C4-2B (cell line): ENCODE measurements at regions not wholly inside any gene's neighbourhood (a gene's known extent, or its start where the extent isn't known, plus 50 kb on each side); places are given as distances from the start of the nearest gene placed in this dataset.
"Not testable (repeated sequence)": the region's sequence is repeated elsewhere in the genome, so short reads cannot be mapped to it uniquely, and the experiment has no call there.

Experiments
- H3K27ac ChIP-seq: fragments of 450-650 bp; 2 replicates; pipeline ENCODE4 v1.5.1; 2017
- ZFX ChIP-seq: fragments of 450-650 bp; IDR thresholded peaks from 2 replicates; pipeline ENCODE4 v1.6.1; 2017
- TF ChIP-seq, protein P1 (sequence below): fragments of 450-650 bp; conservative IDR thresholded peaks from 2 replicates; pipeline ENCODE4 v1.5.1; 2017; ENCODE audit warnings: mild to moderate bottlenecking

DNA sequence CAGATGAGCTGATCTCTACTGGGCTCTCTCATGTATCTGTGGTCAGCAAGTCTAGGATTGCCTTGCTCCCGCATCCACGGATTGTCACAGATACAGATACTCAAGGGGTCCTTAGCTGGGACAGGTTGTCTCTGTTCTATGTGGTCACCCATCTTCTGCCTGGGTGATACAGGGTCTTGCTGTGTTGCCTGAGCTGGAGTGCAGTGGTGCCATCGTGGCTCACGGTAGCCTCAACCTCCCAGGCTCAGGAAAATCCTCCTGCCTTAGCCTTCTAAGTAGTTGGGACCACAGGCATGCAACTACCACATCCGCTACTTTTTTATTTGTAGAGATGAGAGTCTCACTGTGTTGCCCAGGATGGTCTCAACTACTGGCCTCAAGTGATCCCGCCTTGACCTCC is 72.5 kb upstream of the ZNF217 start:
- TF ChIP-seq ZFX: no peak
- TF ChIP-seq, protein P1, sequence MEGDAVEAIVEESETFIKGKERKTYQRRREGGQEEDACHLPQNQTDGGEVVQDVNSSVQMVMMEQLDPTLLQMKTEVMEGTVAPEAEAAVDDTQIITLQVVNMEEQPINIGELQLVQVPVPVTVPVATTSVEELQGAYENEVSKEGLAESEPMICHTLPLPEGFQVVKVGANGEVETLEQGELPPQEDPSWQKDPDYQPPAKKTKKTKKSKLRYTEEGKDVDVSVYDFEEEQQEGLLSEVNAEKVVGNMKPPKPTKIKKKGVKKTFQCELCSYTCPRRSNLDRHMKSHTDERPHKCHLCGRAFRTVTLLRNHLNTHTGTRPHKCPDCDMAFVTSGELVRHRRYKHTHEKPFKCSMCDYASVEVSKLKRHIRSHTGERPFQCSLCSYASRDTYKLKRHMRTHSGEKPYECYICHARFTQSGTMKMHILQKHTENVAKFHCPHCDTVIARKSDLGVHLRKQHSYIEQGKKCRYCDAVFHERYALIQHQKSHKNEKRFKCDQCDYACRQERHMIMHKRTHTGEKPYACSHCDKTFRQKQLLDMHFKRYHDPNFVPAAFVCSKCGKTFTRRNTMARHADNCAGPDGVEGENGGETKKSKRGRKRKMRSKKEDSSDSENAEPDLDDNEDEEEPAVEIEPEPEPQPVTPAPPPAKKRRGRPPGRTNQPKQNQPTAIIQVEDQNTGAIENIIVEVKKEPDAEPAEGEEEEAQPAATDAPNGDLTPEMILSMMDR: no peak
- no peak overlapping the region for H3K27ac ChIP-seq

DNA sequence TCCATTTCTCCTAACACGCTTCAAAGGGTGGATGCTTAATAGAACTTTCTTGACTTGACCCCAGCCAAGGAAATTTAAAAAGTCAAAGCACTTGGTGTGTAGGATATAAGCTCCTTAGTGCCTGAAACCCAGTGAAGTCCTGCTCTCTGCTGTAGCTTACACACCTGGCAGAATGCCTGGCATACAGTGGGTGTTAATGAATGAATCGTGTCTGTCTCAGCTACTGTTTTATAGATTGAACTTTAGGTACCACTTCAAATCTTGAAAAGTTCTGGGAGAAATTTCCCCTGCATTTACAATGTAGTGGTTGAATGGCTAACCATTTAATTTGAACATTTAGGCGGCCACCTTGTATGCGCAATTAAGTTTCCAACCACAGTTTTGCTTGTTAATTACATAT is 70.5 kb upstream of the ZNF217 start:
- TF ChIP-seq, protein P1: no peak
- no peak for TF ChIP-seq ZFX
- H3K27ac ChIP-seq: no peak overlapping the region

DNA sequence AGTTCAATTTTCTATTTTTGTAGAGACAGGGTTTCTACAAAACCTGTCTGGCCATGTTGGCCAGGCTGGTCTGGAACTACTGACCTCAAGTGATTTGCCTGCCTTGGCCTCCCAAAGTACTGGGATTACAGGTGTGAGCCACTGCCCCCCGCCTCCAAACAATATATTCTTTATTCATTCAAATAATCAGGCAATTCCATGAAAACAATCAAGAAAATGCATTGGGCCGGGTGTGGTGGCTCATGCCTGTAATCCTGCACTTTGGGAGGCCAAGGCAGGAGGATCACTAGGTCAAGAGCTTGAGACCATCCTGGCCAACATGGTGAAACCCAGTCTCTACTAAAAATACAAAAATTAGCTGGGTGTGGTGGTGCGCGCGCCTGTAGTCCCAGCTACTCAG is 69.9 kb upstream of the ZNF217 start:
- H3K27ac ChIP-seq: not testable (repeated sequence)

DNA sequence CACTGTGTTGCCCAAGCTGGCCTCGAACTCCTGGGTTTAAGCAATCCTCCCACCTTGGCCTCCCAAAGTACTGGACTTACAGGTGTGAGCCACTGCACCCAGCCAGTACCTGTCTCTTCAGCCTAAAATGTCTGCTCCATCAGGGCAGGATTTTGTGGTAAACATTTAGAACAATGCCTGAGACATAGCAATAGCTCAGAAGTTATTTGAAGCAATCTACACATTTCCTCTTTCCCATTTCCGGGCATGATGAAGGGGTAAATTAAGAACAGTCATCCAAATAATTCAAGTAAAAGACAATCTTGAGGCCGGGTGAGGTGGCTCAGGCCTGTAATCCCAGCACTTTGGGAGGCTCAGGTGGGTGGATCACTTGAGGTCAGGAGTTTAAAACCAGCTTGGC is 69.0 kb upstream of the ZNF217 start:
- no peak overlapping the region for H3K27ac ChIP-seq
- TF ChIP-seq ZFX: no peak
- TF ChIP-seq, protein P1: no peak

DNA sequence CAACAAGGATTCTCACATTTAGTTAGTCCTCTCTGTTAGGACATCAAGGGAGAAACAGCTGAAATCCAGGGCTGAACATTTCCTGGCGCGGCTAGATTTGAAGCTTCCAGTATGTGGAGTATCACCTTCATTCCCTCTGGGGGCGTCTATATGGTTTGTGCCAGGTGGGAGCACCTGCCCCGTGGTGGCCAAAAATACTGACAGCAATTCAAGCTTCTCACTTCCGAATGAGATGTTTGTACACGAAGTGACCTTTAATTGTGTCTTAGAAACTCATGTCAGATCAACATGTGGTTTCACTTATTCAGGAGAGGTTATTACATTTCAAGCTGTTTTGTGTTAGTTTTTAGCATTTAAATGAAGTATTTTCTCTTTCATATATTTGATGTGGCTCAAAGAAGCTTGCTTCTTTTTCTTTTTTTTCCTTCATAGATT is 67.3 kb upstream of the ZNF217 start:
- H3K27ac ChIP-seq: no peak overlapping the region
- TF ChIP-seq ZFX: no peak
- TF ChIP-seq, protein P1: no peak

DNA sequence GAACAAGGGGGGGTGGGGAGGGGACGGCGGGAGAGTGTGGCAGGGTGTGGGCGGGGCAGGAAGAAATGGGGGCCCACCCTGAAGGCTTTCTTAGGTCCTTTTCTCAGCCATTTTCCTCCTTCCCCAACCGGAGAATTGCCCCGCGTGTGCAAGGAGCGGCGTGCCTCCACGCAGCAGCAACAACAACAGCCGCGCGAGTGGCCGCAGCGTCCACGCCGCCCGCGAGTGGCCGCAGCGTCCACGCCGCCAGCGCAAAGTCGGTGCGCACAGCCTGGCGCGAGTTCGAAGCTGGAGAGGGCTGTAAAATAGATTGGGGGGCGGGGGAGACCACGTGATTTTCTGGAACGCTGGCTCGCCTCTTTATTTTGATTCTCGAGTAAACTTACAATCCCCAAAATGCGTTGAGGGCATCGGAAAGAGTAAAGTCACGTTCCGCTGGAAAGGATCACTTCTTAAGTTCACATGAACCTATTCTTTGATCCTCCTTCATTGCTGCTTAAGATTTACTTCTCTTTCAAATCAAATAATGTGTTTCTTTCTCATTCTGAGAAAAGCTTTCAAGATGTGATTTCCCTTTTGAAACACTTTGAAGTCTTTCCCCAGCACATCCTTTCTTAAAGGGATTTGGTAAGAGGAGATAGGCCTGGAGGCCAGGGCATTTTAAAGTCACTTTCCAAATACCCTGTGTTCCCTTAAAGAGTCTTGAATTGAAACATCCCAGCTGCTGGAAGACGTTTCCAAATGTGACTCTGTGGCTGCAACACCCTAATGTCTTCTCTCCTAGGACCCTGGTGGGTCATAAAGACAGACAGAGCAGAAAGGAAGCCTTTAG is 66.7 kb upstream of the ZNF217 start:
- H3K27ac ChIP-seq: no peak overlapping the region

DNA sequence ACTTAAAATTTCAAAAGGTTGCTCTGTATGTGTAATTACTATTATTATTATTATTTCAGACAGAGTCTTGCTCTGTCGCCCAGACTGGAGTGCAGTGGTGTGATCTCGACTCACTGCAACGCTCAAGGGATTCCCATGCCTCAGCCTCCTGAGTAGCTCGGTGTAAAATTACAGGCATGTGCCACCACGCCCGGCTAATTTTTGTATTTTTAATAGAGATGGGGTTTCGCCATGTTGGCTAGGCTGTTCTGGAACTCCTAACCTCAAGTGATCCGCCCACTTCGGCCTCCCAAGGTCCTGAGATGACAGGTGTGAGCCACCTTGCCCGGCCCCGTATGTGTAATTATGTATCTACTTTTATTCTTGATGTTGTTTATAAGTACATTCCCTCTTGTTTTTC is 65.3 kb upstream of the ZNF217 start:
- no peak overlapping the region for H3K27ac ChIP-seq
- TF ChIP-seq ZFX: no peak
- TF ChIP-seq, protein P1: no peak

More for the DNA sequence above, 66.7 kb upstream of the ZNF217 start:
- TF ChIP-seq, protein P1: no peak
- no peak for TF ChIP-seq ZFX

DNA sequence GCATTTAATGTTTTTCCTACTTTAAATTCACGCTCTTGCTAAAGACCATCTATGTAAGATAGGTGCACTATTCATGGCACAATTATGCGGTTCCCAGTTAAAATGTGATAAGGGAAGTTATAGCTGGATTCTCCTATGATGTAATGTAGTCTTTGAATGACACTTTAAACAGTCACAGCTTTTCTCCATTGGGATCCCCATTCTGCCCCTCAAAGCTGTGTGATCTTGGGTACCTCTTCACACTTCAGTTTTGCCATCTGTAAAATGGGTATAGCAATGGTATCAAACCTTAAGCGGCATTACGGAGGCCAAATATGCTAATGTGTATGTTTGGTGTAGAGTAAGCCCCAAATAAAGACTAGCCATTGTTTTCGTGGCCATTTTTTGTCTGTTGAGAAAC is 64.7 kb upstream of the ZNF217 start:
- H3K27ac ChIP-seq: no peak overlapping the region
- no peak for TF ChIP-seq ZFX
- TF ChIP-seq, protein P1: no peak
